ENCODE measurements at regions not wholly inside any gene's neighbourhood (a gene's known extent, or its start where the extent isn't known, plus 50 kb on each side); places are given as distances from the start of the nearest gene placed in this dataset.
A peak's percentile ranks its signal among the peaks of the same experiment; 100 is the strongest.

DNA sequence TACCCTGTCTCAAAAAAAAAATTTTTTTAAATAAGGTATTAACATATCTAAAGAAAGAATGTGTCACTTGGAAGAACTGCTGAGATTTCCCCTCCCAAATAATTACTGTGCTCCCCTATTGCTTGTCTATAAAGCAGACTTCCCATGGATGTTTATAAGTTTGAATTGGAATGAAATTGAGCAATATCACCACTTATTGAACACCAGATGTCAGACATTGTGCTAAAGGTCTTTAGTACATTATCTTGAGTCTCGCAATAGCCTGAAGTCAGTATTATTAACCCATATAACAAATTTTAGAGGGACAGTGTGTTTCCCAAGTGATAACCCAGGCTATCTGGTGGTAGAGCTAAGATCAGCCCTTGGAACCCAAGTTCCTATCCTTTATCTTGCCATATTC lies 69.0 kb upstream of the EPCAM start:
- no peak for ATAC-seq
- TF ChIP-seq, protein P1, sequence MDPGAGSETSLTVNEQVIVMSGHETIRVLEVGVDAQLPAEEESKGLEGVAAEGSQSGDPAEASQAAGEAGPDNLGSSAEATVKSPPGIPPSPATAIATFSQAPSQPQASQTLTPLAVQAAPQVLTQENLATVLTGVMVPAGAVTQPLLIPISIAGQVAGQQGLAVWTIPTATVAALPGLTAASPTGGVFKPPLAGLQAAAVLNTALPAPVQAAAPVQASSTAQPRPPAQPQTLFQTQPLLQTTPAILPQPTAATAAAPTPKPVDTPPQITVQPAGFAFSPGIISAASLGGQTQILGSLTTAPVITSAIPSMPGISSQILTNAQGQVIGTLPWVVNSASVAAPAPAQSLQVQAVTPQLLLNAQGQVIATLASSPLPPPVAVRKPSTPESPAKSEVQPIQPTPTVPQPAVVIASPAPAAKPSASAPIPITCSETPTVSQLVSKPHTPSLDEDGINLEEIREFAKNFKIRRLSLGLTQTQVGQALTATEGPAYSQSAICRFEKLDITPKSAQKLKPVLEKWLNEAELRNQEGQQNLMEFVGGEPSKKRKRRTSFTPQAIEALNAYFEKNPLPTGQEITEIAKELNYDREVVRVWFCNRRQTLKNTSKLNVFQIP (CRISPR knock-in tag; IDR thresholded peaks at IDR 0.05; ENCODE audit: borderline replicate concordance, low read depth) = no peak
- TF ChIP-seq ZFP3 (CRISPR knock-in tag; IDR thresholded peaks at IDR 0.05) (no peak), ZNF565 (CRISPR knock-in tag; conservative IDR thresholded peaks at IDR 0.05; ENCODE audit: low read depth) (no peak), OSR1 (CRISPR knock-in tag; IDR thresholded peaks at IDR 0.05) (no peak), BACH2 (CRISPR knock-in tag; IDR thresholded peaks at IDR 0.05; ENCODE audit: borderline replicate concordance) (no peak), ZNF8 (CRISPR knock-in tag; IDR thresholded peaks at IDR 0.05) (no peak)
- TF ChIP-seq, protein P2, sequence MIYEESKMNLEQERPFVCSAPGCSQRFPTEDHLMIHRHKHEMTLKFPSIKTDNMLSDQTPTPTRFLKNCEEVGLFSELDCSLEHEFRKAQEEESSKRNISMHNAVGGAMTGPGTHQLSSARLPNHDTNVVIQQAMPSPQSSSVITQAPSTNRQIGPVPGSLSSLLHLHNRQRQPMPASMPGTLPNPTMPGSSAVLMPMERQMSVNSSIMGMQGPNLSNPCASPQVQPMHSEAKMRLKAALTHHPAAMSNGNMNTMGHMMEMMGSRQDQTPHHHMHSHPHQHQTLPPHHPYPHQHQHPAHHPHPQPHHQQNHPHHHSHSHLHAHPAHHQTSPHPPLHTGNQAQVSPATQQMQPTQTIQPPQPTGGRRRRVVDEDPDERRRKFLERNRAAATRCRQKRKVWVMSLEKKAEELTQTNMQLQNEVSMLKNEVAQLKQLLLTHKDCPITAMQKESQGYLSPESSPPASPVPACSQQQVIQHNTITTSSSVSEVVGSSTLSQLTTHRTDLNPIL (CRISPR knock-in tag; IDR thresholded peaks at IDR 0.05; ENCODE audit: low read depth) = no peak

DNA sequence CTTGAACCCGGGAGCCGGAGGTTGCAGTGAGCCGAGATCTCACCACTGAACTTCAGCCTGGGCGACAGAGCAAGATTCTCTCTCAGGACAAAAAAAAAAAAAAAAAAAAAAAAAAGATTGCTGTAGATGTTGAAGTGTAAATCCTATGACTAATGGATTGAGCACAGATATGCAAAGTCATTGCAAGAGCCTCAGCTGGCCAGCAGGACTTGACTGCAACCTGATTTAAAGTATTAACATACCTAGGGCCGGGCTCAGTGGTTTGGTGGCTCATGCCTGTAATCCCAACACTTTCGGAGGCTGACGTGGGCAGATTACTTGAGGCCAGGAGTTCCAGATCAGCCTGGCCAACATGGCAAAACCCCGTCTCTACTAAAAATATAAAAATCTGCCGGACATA lies 69.6 kb upstream of the EPCAM start:
- peak; percentile 42; the same call in 1 of the 3 replicates for ATAC-seq

DNA sequence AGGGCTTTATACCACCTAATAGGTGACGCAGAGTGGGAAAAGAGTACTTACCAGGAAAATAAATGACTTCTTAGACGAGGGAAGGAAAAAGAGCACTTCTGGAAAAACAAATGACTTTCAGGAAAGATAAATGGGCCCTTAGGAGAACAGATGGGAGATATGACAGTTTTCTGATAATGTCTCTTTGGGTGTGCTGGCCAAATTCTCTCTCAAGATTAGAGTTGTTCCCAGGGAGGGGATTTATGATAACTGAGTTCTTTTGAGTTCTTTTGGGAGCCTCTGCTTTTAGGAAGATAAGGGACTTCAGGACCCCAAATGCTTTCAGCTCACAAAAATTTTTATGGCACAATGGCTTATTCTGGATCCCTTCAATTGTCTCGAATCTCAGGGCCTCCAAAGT lies 70.3 kb upstream of the EPCAM start:
- TF ChIP-seq ISL1 (CRISPR knock-in tag; IDR thresholded peaks at IDR 0.05) (peak; percentile 81), ZNF565 (CRISPR knock-in tag; conservative IDR thresholded peaks at IDR 0.05; ENCODE audit: low read depth) (no peak), ZNF8 (CRISPR knock-in tag; IDR thresholded peaks at IDR 0.05) (no peak)
- no peak for ATAC-seq

More for the DNA sequence above, 69.6 kb upstream of the EPCAM start:
- TF ChIP-seq GLIS3 (CRISPR knock-in tag; IDR thresholded peaks at IDR 0.05) (no peak), ZC3H10 (CRISPR knock-in tag; IDR thresholded peaks at IDR 0.05) (no peak), BACH2 (CRISPR knock-in tag; IDR thresholded peaks at IDR 0.05; ENCODE audit: borderline replicate concordance) (no peak), TOX (CRISPR knock-in tag; IDR thresholded peaks at IDR 0.05; ENCODE audit: borderline replicate concordance) (no peak), ZFP30 (CRISPR knock-in tag; IDR thresholded peaks at IDR 0.05) (no peak), RARB (CRISPR knock-in tag; IDR thresholded peaks at IDR 0.05) (no peak), TCF4 (CRISPR knock-in tag; IDR thresholded peaks at IDR 0.05; ENCODE audit: borderline replicate concordance) (no peak), PPARA (CRISPR knock-in tag; IDR thresholded peaks at IDR 0.05; ENCODE audit: borderline replicate concordance) (no peak), ZNF8 (CRISPR knock-in tag; IDR thresholded peaks at IDR 0.05) (no peak)
- TF ChIP-seq, protein P3, sequence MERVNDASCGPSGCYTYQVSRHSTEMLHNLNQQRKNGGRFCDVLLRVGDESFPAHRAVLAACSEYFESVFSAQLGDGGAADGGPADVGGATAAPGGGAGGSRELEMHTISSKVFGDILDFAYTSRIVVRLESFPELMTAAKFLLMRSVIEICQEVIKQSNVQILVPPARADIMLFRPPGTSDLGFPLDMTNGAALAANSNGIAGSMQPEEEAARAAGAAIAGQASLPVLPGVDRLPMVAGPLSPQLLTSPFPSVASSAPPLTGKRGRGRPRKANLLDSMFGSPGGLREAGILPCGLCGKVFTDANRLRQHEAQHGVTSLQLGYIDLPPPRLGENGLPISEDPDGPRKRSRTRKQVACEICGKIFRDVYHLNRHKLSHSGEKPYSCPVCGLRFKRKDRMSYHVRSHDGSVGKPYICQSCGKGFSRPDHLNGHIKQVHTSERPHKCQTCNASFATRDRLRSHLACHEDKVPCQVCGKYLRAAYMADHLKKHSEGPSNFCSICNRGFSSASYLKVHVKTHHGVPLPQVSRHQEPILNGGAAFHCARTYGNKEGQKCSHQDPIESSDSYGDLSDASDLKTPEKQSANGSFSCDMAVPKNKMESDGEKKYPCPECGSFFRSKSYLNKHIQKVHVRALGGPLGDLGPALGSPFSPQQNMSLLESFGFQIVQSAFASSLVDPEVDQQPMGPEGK (CRISPR knock-in tag; IDR thresholded peaks at IDR 0.05; ENCODE audit: borderline replicate concordance) = no peak
- TF ChIP-seq, protein P2 (CRISPR knock-in tag; IDR thresholded peaks at IDR 0.05; ENCODE audit: low read depth) = no peak

DNA sequence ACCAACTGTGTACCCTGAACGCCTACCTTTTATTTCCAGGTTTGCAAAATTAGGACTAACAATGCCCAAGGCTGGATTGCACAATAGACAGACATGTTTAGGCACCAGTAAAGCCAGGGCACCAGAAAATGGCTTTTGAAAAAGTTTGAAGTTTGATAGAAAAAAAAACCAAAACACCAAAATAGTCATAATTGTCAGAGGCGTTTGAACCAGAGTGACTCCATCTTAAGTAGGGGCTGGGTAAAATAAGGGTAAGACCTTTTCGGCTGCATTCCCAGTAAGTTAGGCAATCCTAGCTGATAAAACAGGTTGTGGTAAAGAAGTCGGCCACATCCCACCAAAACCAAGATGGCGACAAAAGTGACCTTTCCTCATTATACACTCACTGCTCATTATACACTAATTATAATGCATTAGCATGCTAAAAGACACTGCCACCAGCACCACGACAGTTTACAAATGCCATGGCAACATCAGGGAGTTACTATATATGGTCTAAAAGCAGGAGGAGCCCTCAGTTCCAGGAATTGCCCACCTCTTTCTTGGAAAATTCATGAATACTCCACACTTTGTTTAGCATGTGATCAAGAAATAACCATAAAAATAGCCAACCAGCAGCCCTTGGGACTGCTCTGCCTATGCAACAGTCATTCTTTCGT lies 71.2 kb upstream of the EPCAM start:
- ATAC-seq = no peak
- TF ChIP-seq ESRRG (CRISPR knock-in tag; IDR thresholded peaks at IDR 0.05) (no peak), TOX (CRISPR knock-in tag; IDR thresholded peaks at IDR 0.05; ENCODE audit: borderline replicate concordance) (no peak), ZC3H10 (CRISPR knock-in tag; IDR thresholded peaks at IDR 0.05) (no peak), BACH2 (CRISPR knock-in tag; IDR thresholded peaks at IDR 0.05; ENCODE audit: borderline replicate concordance) (no peak), RARB (CRISPR knock-in tag; IDR thresholded peaks at IDR 0.05) (no peak), OSR1 (CRISPR knock-in tag; IDR thresholded peaks at IDR 0.05) (no peak), ZNF565 (CRISPR knock-in tag; conservative IDR thresholded peaks at IDR 0.05; ENCODE audit: low read depth) (no peak), ZFP30 (CRISPR knock-in tag; IDR thresholded peaks at IDR 0.05) (no peak), ZFP3 (CRISPR knock-in tag; IDR thresholded peaks at IDR 0.05) (no peak), ZNF70 (CRISPR knock-in tag; IDR thresholded peaks at IDR 0.05) (no peak), SNAI2 (CRISPR knock-in tag; IDR thresholded peaks at IDR 0.05) (no peak), GLIS3 (CRISPR knock-in tag; IDR thresholded peaks at IDR 0.05) (no peak), TCF4 (CRISPR knock-in tag; IDR thresholded peaks at IDR 0.05; ENCODE audit: borderline replicate concordance) (no peak), ARNTL (CRISPR knock-in tag; IDR thresholded peaks at IDR 0.05; ENCODE audit: borderline replicate concordance, low read depth) (no peak), ISL1 (CRISPR knock-in tag; IDR thresholded peaks at IDR 0.05) (no peak), ZNF8 (CRISPR knock-in tag; IDR thresholded peaks at IDR 0.05) (no peak)
- TF ChIP-seq, protein P1 (CRISPR knock-in tag; IDR thresholded peaks at IDR 0.05; ENCODE audit: borderline replicate concordance, low read depth) = no peak
- TF ChIP-seq, protein P3 (CRISPR knock-in tag; IDR thresholded peaks at IDR 0.05; ENCODE audit: borderline replicate concordance) = no peak
- TF ChIP-seq, protein P4, sequence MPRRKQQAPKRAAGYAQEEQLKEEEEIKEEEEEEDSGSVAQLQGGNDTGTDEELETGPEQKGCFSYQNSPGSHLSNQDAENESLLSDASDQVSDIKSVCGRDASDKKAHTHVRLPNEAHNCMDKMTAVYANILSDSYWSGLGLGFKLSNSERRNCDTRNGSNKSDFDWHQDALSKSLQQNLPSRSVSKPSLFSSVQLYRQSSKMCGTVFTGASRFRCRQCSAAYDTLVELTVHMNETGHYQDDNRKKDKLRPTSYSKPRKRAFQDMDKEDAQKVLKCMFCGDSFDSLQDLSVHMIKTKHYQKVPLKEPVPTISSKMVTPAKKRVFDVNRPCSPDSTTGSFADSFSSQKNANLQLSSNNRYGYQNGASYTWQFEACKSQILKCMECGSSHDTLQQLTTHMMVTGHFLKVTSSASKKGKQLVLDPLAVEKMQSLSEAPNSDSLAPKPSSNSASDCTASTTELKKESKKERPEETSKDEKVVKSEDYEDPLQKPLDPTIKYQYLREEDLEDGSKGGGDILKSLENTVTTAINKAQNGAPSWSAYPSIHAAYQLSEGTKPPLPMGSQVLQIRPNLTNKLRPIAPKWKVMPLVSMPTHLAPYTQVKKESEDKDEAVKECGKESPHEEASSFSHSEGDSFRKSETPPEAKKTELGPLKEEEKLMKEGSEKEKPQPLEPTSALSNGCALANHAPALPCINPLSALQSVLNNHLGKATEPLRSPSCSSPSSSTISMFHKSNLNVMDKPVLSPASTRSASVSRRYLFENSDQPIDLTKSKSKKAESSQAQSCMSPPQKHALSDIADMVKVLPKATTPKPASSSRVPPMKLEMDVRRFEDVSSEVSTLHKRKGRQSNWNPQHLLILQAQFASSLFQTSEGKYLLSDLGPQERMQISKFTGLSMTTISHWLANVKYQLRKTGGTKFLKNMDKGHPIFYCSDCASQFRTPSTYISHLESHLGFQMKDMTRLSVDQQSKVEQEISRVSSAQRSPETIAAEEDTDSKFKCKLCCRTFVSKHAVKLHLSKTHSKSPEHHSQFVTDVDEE (CRISPR knock-in tag; IDR thresholded peaks at IDR 0.05) = no peak
